ENCODE measurements at regions not wholly inside any gene's neighbourhood (a gene's known extent, or its start where the extent isn't known, plus 50 kb on each side); places are given as distances from the start of the nearest gene placed in this dataset.

DNA sequence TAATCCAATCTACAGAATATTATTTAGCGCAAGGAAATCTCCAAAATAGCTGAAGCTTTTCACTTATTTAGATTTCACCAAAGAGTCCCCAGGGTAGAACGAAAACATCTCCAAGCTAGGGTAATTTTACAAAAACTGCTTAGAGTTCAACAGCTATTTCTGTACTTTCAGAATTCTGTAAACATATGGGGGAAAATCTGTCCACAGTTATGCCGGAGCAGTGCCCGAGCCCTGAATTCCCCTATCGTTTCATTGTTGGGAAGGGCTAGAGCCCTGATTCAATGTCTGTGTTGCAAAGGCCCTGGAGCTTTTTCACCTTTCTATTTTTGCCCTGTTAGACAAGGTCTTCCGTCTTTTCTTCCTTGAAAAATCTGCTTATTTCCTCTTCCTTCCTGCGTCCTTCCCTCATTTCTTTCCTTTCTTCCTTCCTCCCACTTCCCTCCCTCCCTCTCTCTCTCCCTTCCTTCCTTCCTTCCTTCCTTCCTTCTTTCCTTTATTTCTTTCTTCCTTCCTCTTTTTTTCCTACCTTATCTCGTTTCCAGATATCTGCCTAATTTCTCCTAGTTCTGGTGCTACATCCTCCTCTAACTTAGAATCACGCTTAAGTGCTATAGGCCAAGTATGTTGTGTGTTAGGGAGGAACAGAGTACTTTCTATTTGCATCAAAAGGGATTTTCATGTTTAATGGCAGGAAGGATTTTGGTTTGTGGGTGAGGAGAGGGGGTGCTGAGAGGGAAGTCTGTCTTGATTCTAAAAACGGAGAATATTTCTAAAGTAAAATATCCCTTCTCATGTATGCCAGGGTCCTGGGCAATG is 122.5 kb upstream of the BMP2 start (continued):
- no peak for TF ChIP-seq PBX3 (IDR thresholded peaks at IDR 0.05)
- no peak for TF ChIP-seq JUND (IDR thresholded peaks at IDR 0.05)
- no peak for TF ChIP-seq RXRA (IDR thresholded peaks at IDR 0.05; ENCODE audit: borderline replicate concordance, low read depth)

- Histone ChIP-seq H3F3A (replicated peaks; ENCODE audit: insufficient read depth) (no peaks in the 10 kb centered on the region), H3K27ac (ENCODE audit: low read depth in 2 of 2, low read length in 1 of 2) (no peak overlapping the region), H3K9me3 (no peaks in the 10 kb centered on the region), H3K4me1 (ENCODE audit: control insufficient read depth in 1 of 2, insufficient read depth in 2 of 2, low read depth in 1 of 2, low read length in 1 of 2) (no peaks in the 10 kb centered on the region), H3K4me3 (ENCODE audit: low read depth in 2 of 2, low read length in 1 of 2) (no peak overlapping the region), H2AFZ (ENCODE audit: low read depth) (no peak overlapping the region), H3K36me3 (replicated peaks in 1 of 2; ENCODE audit: control insufficient read depth in 1 of 2, insufficient read depth in 2 of 2, low read length in 1 of 2) (no peaks in the 10 kb centered on the region), H3K9ac (no peak overlapping the region), H3K4me2 (no peak overlapping the region), H3K79me2 (ENCODE audit: insufficient read depth) (no peaks in the 10 kb centered on the region), H3K9me2 (no peaks in the 10 kb centered on the region), H4K20me1 (ENCODE audit: insufficient read depth) (no peaks in the 10 kb centered on the region), H3K27me3 (ENCODE audit: insufficient read depth) (no peaks in the 10 kb centered on the region)
- WGBS (ENCODE audit: low lambda C conversion rate): 6% methylated on average over 5 of the region's 5 CpGs
- TF ChIP-seq, protein P1, sequence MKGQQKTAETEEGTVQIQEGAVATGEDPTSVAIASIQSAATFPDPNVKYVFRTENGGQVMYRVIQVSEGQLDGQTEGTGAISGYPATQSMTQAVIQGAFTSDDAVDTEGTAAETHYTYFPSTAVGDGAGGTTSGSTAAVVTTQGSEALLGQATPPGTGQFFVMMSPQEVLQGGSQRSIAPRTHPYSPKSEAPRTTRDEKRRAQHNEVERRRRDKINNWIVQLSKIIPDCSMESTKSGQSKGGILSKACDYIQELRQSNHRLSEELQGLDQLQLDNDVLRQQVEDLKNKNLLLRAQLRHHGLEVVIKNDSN (IDR thresholded peaks at IDR 0.05; ENCODE audit: borderline replicate concordance, low read depth): no peak
- TF ChIP-seq, protein P2, sequence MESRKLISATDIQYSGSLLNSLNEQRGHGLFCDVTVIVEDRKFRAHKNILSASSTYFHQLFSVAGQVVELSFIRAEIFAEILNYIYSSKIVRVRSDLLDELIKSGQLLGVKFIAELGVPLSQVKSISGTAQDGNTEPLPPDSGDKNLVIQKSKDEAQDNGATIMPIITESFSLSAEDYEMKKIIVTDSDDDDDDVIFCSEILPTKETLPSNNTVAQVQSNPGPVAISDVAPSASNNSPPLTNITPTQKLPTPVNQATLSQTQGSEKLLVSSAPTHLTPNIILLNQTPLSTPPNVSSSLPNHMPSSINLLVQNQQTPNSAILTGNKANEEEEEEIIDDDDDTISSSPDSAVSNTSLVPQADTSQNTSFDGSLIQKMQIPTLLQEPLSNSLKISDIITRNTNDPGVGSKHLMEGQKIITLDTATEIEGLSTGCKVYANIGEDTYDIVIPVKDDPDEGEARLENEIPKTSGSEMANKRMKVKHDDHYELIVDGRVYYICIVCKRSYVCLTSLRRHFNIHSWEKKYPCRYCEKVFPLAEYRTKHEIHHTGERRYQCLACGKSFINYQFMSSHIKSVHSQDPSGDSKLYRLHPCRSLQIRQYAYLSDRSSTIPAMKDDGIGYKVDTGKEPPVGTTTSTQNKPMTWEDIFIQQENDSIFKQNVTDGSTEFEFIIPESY (IDR thresholded peaks at IDR 0.05; ENCODE audit: borderline replicate concordance, low read depth): no peak
- TF ChIP-seq JUND (IDR thresholded peaks at IDR 0.05): no peak
- TF ChIP-seq RAD21 (IDR thresholded peaks at IDR 0.05; ENCODE audit: low read length): no peak
- no peak for TF ChIP-seq ELF1 (IDR thresholded peaks at IDR 0.05)
- no peak for TF ChIP-seq FOXM1 (IDR thresholded peaks at IDR 0.05; ENCODE audit: low read depth)
- no peak for TF ChIP-seq MEF2A (IDR thresholded peaks at IDR 0.05; ENCODE audit: borderline replicate concordance, low read depth)
- no peak for TF ChIP-seq MXI1 (IDR thresholded peaks at IDR 0.05; ENCODE audit: low read depth, low read length)
- no peak for TF ChIP-seq SMC3 (IDR thresholded peaks at IDR 0.05; ENCODE audit: low read depth, low read length)
- TF ChIP-seq EP300 (IDR thresholded peaks at IDR 0.05; ENCODE audit: borderline replicate concordance in 1 of 2, low read depth in 1 of 2, low read length in 1 of 2): no peak
- TF ChIP-seq, protein P3, sequence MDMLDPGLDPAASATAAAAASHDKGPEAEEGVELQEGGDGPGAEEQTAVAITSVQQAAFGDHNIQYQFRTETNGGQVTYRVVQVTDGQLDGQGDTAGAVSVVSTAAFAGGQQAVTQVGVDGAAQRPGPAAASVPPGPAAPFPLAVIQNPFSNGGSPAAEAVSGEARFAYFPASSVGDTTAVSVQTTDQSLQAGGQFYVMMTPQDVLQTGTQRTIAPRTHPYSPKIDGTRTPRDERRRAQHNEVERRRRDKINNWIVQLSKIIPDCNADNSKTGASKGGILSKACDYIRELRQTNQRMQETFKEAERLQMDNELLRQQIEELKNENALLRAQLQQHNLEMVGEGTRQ (IDR thresholded peaks at IDR 0.05; ENCODE audit: borderline replicate concordance, low read depth, low read length): no peak
- TF ChIP-seq PBX3 (IDR thresholded peaks at IDR 0.05): no peak
- TF ChIP-seq, protein P4, sequence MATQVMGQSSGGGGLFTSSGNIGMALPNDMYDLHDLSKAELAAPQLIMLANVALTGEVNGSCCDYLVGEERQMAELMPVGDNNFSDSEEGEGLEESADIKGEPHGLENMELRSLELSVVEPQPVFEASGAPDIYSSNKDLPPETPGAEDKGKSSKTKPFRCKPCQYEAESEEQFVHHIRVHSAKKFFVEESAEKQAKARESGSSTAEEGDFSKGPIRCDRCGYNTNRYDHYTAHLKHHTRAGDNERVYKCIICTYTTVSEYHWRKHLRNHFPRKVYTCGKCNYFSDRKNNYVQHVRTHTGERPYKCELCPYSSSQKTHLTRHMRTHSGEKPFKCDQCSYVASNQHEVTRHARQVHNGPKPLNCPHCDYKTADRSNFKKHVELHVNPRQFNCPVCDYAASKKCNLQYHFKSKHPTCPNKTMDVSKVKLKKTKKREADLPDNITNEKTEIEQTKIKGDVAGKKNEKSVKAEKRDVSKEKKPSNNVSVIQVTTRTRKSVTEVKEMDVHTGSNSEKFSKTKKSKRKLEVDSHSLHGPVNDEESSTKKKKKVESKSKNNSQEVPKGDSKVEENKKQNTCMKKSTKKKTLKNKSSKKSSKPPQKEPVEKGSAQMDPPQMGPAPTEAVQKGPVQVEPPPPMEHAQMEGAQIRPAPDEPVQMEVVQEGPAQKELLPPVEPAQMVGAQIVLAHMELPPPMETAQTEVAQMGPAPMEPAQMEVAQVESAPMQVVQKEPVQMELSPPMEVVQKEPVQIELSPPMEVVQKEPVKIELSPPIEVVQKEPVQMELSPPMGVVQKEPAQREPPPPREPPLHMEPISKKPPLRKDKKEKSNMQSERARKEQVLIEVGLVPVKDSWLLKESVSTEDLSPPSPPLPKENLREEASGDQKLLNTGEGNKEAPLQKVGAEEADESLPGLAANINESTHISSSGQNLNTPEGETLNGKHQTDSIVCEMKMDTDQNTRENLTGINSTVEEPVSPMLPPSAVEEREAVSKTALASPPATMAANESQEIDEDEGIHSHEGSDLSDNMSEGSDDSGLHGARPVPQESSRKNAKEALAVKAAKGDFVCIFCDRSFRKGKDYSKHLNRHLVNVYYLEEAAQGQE (IDR thresholded peaks at IDR 0.05; ENCODE audit: low read depth, low read length): no peak
- no peak for TF ChIP-seq RCOR1 (IDR thresholded peaks at IDR 0.05; ENCODE audit: low read length)
- TF ChIP-seq SIN3A (IDR thresholded peaks at IDR 0.05; ENCODE audit: borderline replicate concordance, low read depth, low read length): no peak
- DNase-seq: no peak
- CTCF ChIA-PET: interaction anchor here (0.6 kb wide), 1 partner anchor 41 kb away, joined by 3 read pairs; no protein-coding TSS in a partner anchor
- POLR2A ChIA-PET: no interaction called here
Observed at GRCh38 chr20:6641012-6641411, 126.5 kb upstream of the BMP2 start.

Measured in SK-N-SH (cell line).